GM12878 (cell line): ENCODE measurements at regions not wholly inside any gene's neighbourhood (a gene's known extent, or its start where the extent isn't known, plus 50 kb on each side); places are given as distances from the start of the nearest gene placed in this dataset.

ENCODE experiments used
- ATAC-seq: fragments of 200-7000 bp; cut with Tn5 transposase; 3 replicates; pipeline ENCODE4 v1.9.1; 2020; ENCODE audit warnings: mild to moderate bottlenecking, moderate library complexity
- BruUV-seq: library from RNA; stranded (reverse); fragments of 400-500 nt; replicated peaks from 2 replicates; lab custom pipeline; 2021; lab: Mats Ljungman, UMichigan
- CTCF ChIA-PET: fragments of 300-600 bp; sonication (Branson Sonifier 250); formaldehyde crosslinking; extraction: SDS; loops from one replicate; lab custom pipeline; 2021; ENCODE audit warnings: inconsistent platforms; lab: Yijun Ruan, JAX
- POLR2A ChIA-PET: fragments of 350-600 bp; formaldehyde crosslinking; extraction: SDS; loops from one replicate; lab custom pipeline; 2021; ENCODE audit warnings: inconsistent platforms; lab: Charles Lee
- RAD21 ChIA-PET: fragments of 300-600 bp; sonication (Branson Sonifier 250); formaldehyde crosslinking; loops from one replicate; lab custom pipeline; 2023; ENCODE audit warnings: antibody characterized with exemption; ENCODE audit not compliant: unreplicated experiment; lab: Charles Lee
- SMC1A ChIA-PET: fragments of 300-600 bp; sonication (Branson Sonifier 250); formaldehyde crosslinking; loops from one replicate; lab custom pipeline; 2023; ENCODE audit not compliant: unreplicated experiment, uncharacterized antibody; lab: Charles Lee
- DNase-seq: peaks from one replicate; pipeline ENCODE4 v3.0.0-alpha.2; 2011; ENCODE audit warnings: low read depth, low spot score
- FAIRE-seq: peaks from 3 replicates; lab custom pipeline; 2011; peaks lifted over from hg19 to GRCh38; lab: Jason Lieb, UNC
- H2AFZ ChIP-seq: 2 replicates; pipeline ENCODE4 v1.6.0; 2011; ENCODE audit warnings: low read depth, low read length, control low read depth; ENCODE audit not compliant: control insufficient read depth
- H3K27ac ChIP-seq: 2 replicates; pipeline ENCODE4 v1.5.1; 2011; ENCODE audit warnings: control low read depth; ENCODE audit not compliant: control insufficient read depth, insufficient read depth
- H3K27me3 ChIP-seq, 2 experiments: replicated peaks in 1 of 2; 2 replicates each; pipeline versions ENCODE4 v1.6.0 to v1.6.1; 2011; ENCODE audit warnings: low read length in 1 of 2; ENCODE audit not compliant: control insufficient read depth in 2 of 2, insufficient read depth in 2 of 2
- H3K36me3 ChIP-seq, 2 experiments: 2 replicates each; pipeline ENCODE4 v1.5.1; 2011; ENCODE audit warnings: low read length in 1 of 2; ENCODE audit not compliant: control insufficient read depth in 2 of 2, insufficient read depth in 2 of 2
- H3K4me1 ChIP-seq: 2 replicates; pipeline ENCODE4 v1.6.1; 2011; ENCODE audit warnings: mild to moderate bottlenecking, low read length, moderate library complexity, mixed read lengths; ENCODE audit not compliant: control insufficient read depth, insufficient read depth
- H3K4me2 ChIP-seq: 2 replicates; pipeline ENCODE4 v1.6.0; 2011; ENCODE audit warnings: control low read depth; ENCODE audit not compliant: control insufficient read depth, insufficient read depth
- H3K4me3 ChIP-seq: fragments of 200-600 bp; sonication (generic); 2 replicates; pipeline ENCODE4 v1.5.1; 2016
- H3K79me2 ChIP-seq: 2 replicates; pipeline ENCODE4 v1.6.0; 2011; ENCODE audit warnings: low read length; ENCODE audit not compliant: control insufficient read depth, insufficient read depth
- H3K9ac ChIP-seq: 2 replicates; pipeline ENCODE4 v1.8.0; 2011; ENCODE audit warnings: low read length, control low read depth, mixed read lengths; ENCODE audit not compliant: control insufficient read depth, insufficient read depth
- H3K9me3 ChIP-seq: replicated peaks from 3 replicates; pipeline ENCODE4 v1.5.1; 2011; ENCODE audit warnings: mild to moderate bottlenecking, low read length; ENCODE audit not compliant: control insufficient read depth, insufficient read depth
- H4K20me1 ChIP-seq: 2 replicates; pipeline ENCODE4 v1.6.0; 2011; ENCODE audit not compliant: control insufficient read depth, insufficient read depth
- ASH2L ChIP-seq: fragments of 300-600, 200-600 bp; sonication (generic); IDR thresholded peaks from 2 replicates; pipeline ENCODE4 v1.6.1; 2017; ENCODE audit warnings: low read depth, mild to moderate bottlenecking, borderline replicate concordance
- CHD2 ChIP-seq: IDR thresholded peaks from 2 replicates; pipeline ENCODE4 v1.6.1; 2011; ENCODE audit warnings: low read depth, low read length, improper control_type of control experiment, borderline replicate concordance
- CUX1 ChIP-seq: IDR thresholded peaks from 2 replicates; pipeline ENCODE4 v1.6.1; 2012; ENCODE audit warnings: improper control_type of control experiment, low read depth, low read length; ENCODE audit not compliant: insufficient replicate concordance
- ESRRA ChIP-seq: IDR thresholded peaks from 2 replicates; pipeline ENCODE4 v1.6.1; 2012; ENCODE audit warnings: mild to moderate bottlenecking, low read length, improper control_type of control experiment
- HDGF ChIP-seq: fragments of 450-650 bp; IDR thresholded peaks from 2 replicates; pipeline ENCODE4 v1.6.1; 2016; ENCODE audit warnings: antibody characterized with exemption
- MAX ChIP-seq: IDR thresholded peaks from 2 replicates; pipeline ENCODE4 v1.6.1; 2012; ENCODE audit warnings: low read depth, low read length, improper control_type of control experiment
- MLLT1 ChIP-seq: fragments of 450-650 bp; IDR thresholded peaks from 2 replicates; pipeline ENCODE4 v1.6.1; 2016; ENCODE audit warnings: mild to moderate bottlenecking
- MXI1 ChIP-seq: fragments of 150-350 bp; IDR thresholded peaks from 2 replicates; pipeline ENCODE4 v1.6.1; 2011; ENCODE audit warnings: low read depth, mild to moderate bottlenecking, inconsistent platforms, low read length, improper control_type of control experiment
- POLR2A ChIP-seq: IDR thresholded peaks from 2 replicates; pipeline ENCODE4 v1.6.1; 2011; ENCODE audit warnings: low read depth, mild to moderate bottlenecking, low read length
- RAD51 ChIP-seq: fragments of 450-650 bp; IDR thresholded peaks from 2 replicates; pipeline ENCODE4 v1.6.1; 2016; ENCODE audit warnings: moderate library complexity, mild to moderate bottlenecking, inconsistent platforms
- RCOR1 ChIP-seq: conservative IDR thresholded peaks from 2 replicates; pipeline ENCODE4 v1.6.1; 2012; ENCODE audit warnings: low read depth, low read length, improper control_type of control experiment
- SKIL ChIP-seq: fragments of 450-650 bp; IDR thresholded peaks from 2 replicates; pipeline ENCODE4 v1.6.1; 2017; ENCODE audit warnings: mild to moderate bottlenecking, low read depth, inconsistent platforms; ENCODE audit not compliant: poor library complexity, severe bottlenecking
- SMAD1 ChIP-seq: fragments of 450-650 bp; IDR thresholded peaks from 2 replicates; pipeline ENCODE4 v1.6.1; 2018; ENCODE audit warnings: mild to moderate bottlenecking, low read depth; ENCODE audit not compliant: partially characterized antibody
- SPI1 ChIP-seq: IDR thresholded peaks from 2 replicates; pipeline ENCODE4 v1.6.1; 2011; ENCODE audit warnings: low read depth, mild to moderate bottlenecking, low read length, moderate library complexity, borderline replicate concordance; ENCODE audit not compliant: insufficient read depth
- STAT3 ChIP-seq: IDR thresholded peaks from 2 replicates; pipeline ENCODE4 v1.6.1; 2011; ENCODE audit warnings: low read depth, low read length, improper control_type of control experiment
- SUZ12 ChIP-seq: fragments of 200-600 bp; sonication (generic); IDR thresholded peaks from one replicate; pipeline ENCODE4 v1.6.1; 2018; ENCODE audit warnings: antibody characterized with exemption, mild to moderate bottlenecking; ENCODE audit not compliant: unreplicated experiment
- ZSCAN29 ChIP-seq: fragments of 450-650 bp; IDR thresholded peaks from 2 replicates; pipeline ENCODE4 v1.6.1; 2017; ENCODE audit warnings: mild to moderate bottlenecking, moderate library complexity
- WGBS: methylation state at CpG from one replicate; pipeline ENCODE4 v1.1.6; 2016; ENCODE audit warnings: low lambda C conversion rate; ENCODE audit not compliant: insufficient replicate concordance, insufficient coverage; ENCODE audit errors: missing lambda C conversion rate; 5-methylcytosine and 5-hydroxymethylcytosine counted together
- in situ Hi-C: fragments of 300-500 bp; cut with MboI; formaldehyde crosslinking; loops from 9 replicates; pipeline ENCODE4 v1.14.3; 2018; ENCODE audit warnings: mixed read lengths
- intact Hi-C: fragments of 100-400 bp; cut with micrococcal nuclease; formaldehyde crosslinking; loops from one replicate; pipeline ENCODE4 v1.14.2; 2022; ENCODE audit not compliant: unreplicated experiment

- intact Hi-C loops, result no loop called here
- Histone ChIP-seq H3K9me3 (no peaks in the 10 kb centered on the region), H3K27ac (no peak overlapping the region), H3K79me2 (no peaks in the 10 kb centered on the region), H3K4me1 (no peaks in the 10 kb centered on the region), H3K36me3 (no peaks in the 10 kb centered on the region), H3K4me2 (no peak overlapping the region), H3K27me3 (no peaks in the 10 kb centered on the region), H4K20me1 (no peaks in the 10 kb centered on the region), H2AFZ (no peak overlapping the region), H3K9ac (no peak overlapping the region)
- no TSS peak for BruUV-seq
- POLR2A ChIA-PET, result no interaction called here
- CTCF ChIA-PET, result interaction anchor here (0.6 kb wide), 1 partner anchor 923 kb away, joined by 3 read pairs; no protein-coding TSS in a partner anchor
- in situ Hi-C loops, result no loop called here
- FAIRE-seq, result no peak
- RAD21 ChIA-PET, result no interaction called here
- WGBS, result 6% methylated on average over 1 of the region's 1 CpG
- SMC1A ChIA-PET, result no interaction called here
- TF ChIP-seq SMAD1, result no peak
- TF ChIP-seq SPI1, result no peak
- no peak for TF ChIP-seq MLLT1
- TF ChIP-seq MXI1, result no peak
- TF ChIP-seq CUX1, result no peak
- TF ChIP-seq ZSCAN29, result no peak
- no peak for TF ChIP-seq ESRRA
- TF ChIP-seq RAD51, result no peak
- no peak for TF ChIP-seq CHD2
- no peak for TF ChIP-seq ASH2L
- no peak for TF ChIP-seq HDGF
- no peak for TF ChIP-seq SUZ12
- no peak for TF ChIP-seq SKIL
- TF ChIP-seq RCOR1, result no peak
- no peak for TF ChIP-seq POLR2A
- TF ChIP-seq MAX, result no peak
- TF ChIP-seq STAT3, result no peak
- TF ChIP-seq, all 136 proteins: peak for 0
- H3K4me3 ChIP-seq, result no peak overlapping the region
- no peak for ATAC-seq
- no peak for DNase-seq
Measured at GRCh38 chr12:19687371-19687770, 248.1 kb downstream of the AEBP2 start.
